IMR-90 (cell line): ENCODE measurements at regions not wholly inside any gene's neighbourhood (a gene's known extent, or its start where the extent isn't known, plus 50 kb on each side); places are given as distances from the start of the nearest gene placed in this dataset.

ENCODE experiments used
- ATAC-seq: fragments of 200-7000 bp; cut with Tn5 transposase; 2 replicates; pipeline ENCODE4 v1.9.1; 2020; ENCODE audit warnings: low read depth, mild to moderate bottlenecking, moderate library complexity
- BruUV-seq: library from RNA; stranded (reverse); fragments of 400-500 nt; replicated peaks from 2 replicates; lab custom pipeline; 2021; lab: Mats Ljungman, UMichigan
- CTCF ChIA-PET: fragments of 300-600 bp; formaldehyde crosslinking; extraction: SDS; loops from one replicate; lab custom pipeline; 2021; ENCODE audit warnings: antibody characterized with exemption; lab: Yijun Ruan, JAX
- POLR2A ChIA-PET: fragments of 300-600 bp; sonication (Branson Sonifier 250); formaldehyde crosslinking; loops from one replicate; lab custom pipeline; 2022; ENCODE audit warnings: antibody characterized with exemption; ENCODE audit not compliant: unreplicated experiment; lab: Charles Lee
- DNase-seq: peaks from one replicate; pipeline ENCODE4 v3.0.0; 2013
- H2AFZ ChIP-seq: replicated peaks from 2 replicates; pipeline ENCODE3; 2013; ENCODE audit warnings: low read length, mild to moderate bottlenecking; ENCODE audit not compliant: poor library complexity
- H2AK5ac ChIP-seq: 2 replicates; pipeline ENCODE4 v1.6.1; 2013; ENCODE audit warnings: low read depth, low read length, inconsistent platforms
- H2AK9ac ChIP-seq: replicated peaks from 2 replicates; pipeline ENCODE3; 2013; ENCODE audit warnings: mild to moderate bottlenecking, low read depth, low read length, moderate library complexity; ENCODE audit not compliant: poor library complexity
- H2BK120ac ChIP-seq: 2 replicates; pipeline ENCODE4 v1.6.1; 2013; ENCODE audit warnings: low read depth, low read length, inconsistent platforms
- H2BK15ac ChIP-seq: 3 replicates; pipeline ENCODE4 v1.6.1; 2013; ENCODE audit warnings: low read depth, low read length, inconsistent platforms
- H2BK20ac ChIP-seq: 2 replicates; pipeline ENCODE4 v1.6.1; 2013; ENCODE audit warnings: low read depth, mild to moderate bottlenecking, inconsistent platforms, low read length, moderate library complexity
- H2BK5ac ChIP-seq: 2 replicates; pipeline ENCODE4 v1.6.1; 2013; ENCODE audit warnings: mild to moderate bottlenecking, low read depth, low read length, inconsistent platforms; ENCODE audit not compliant: poor library complexity, severe bottlenecking
- H3K14ac ChIP-seq: replicated peaks from 2 replicates; pipeline ENCODE4 v1.6.1; 2013; ENCODE audit warnings: low read depth, low read length, inconsistent platforms
- H3K18ac ChIP-seq: 2 replicates; pipeline ENCODE4 v1.6.1; 2013; ENCODE audit warnings: low read depth, low read length, control low read depth
- H3K23ac ChIP-seq: 2 replicates; pipeline ENCODE4 v1.6.1; 2013; ENCODE audit warnings: low read depth, low read length, inconsistent platforms
- H3K27ac ChIP-seq: 2 replicates; pipeline ENCODE4 v1.5.1; 2013; ENCODE audit warnings: mild to moderate bottlenecking, control low read depth, low read length; ENCODE audit not compliant: insufficient read depth
- H3K27me3 ChIP-seq: 2 replicates; pipeline ENCODE4 v1.6.1; 2013; ENCODE audit warnings: low read length; ENCODE audit not compliant: control insufficient read depth, insufficient read depth
- H3K36me3 ChIP-seq: 2 replicates; pipeline ENCODE4 v1.6.1; 2013; ENCODE audit warnings: low read length, mixed read lengths; ENCODE audit not compliant: control insufficient read depth, insufficient read depth
- H3K4ac ChIP-seq: 2 replicates; pipeline ENCODE4 v1.6.1; 2013; ENCODE audit warnings: low read depth, low read length, inconsistent platforms
- H3K4me1 ChIP-seq: 2 replicates; pipeline ENCODE4 v1.6.1; 2013; ENCODE audit warnings: low read length, mixed read lengths; ENCODE audit not compliant: control insufficient read depth, insufficient read depth
- H3K4me2 ChIP-seq: 2 replicates; pipeline ENCODE4 v1.6.1; 2013; ENCODE audit warnings: low read depth, mild to moderate bottlenecking, control low read depth, low read length, moderate library complexity
- H3K4me3 ChIP-seq: 2 replicates; pipeline ENCODE4 v1.5.1; 2013; ENCODE audit warnings: low read depth, mild to moderate bottlenecking, control low read depth, low read length, moderate library complexity; ENCODE audit not compliant: insufficient read depth
- H3K56ac ChIP-seq: 2 replicates; pipeline ENCODE4 v1.6.1; 2013; ENCODE audit warnings: low read length, inconsistent platforms; ENCODE audit not compliant: insufficient read depth; ENCODE audit errors: extremely low read depth
- H3K79me1 ChIP-seq, 2 experiments: 2 replicates each; pipeline ENCODE4 v1.6.1; 2013; ENCODE audit warnings: low read length in 2 of 2, inconsistent platforms in 1 of 2, low read depth in 1 of 2
- H3K9ac ChIP-seq: 2 replicates; pipeline ENCODE4 v1.6.1; 2013; ENCODE audit warnings: low read depth, low read length, control low read depth
- H3K9me1 ChIP-seq: 2 replicates; pipeline ENCODE4 v1.6.1; 2013; ENCODE audit warnings: low read length, inconsistent platforms; ENCODE audit not compliant: insufficient read depth
- H3K9me3 ChIP-seq: 2 replicates; pipeline ENCODE4 v1.6.1; 2013; ENCODE audit warnings: low read length; ENCODE audit not compliant: control insufficient read depth, insufficient read depth
- H4K20me1 ChIP-seq: 2 replicates; pipeline ENCODE4 v1.6.1; 2013; ENCODE audit warnings: low read length, inconsistent platforms; ENCODE audit not compliant: insufficient read depth
- H4K5ac ChIP-seq: 2 replicates; pipeline ENCODE4 v1.6.1; 2013; ENCODE audit warnings: mild to moderate bottlenecking, low read depth, low read length, control low read depth
- H4K8ac ChIP-seq, 2 experiments: 2 replicates each; pipeline ENCODE4 v1.6.1; 2013; ENCODE audit warnings: low read depth in 2 of 2, low read length in 2 of 2, control low read depth in 1 of 2, inconsistent platforms in 1 of 2
- H4K91ac ChIP-seq: 2 replicates; pipeline ENCODE4 v1.6.1; 2013; ENCODE audit warnings: low read depth, low read length, inconsistent platforms; ENCODE audit not compliant: insufficient read depth
- BHLHE40 ChIP-seq: fragments of 150-350 bp; IDR thresholded peaks from 2 replicates; pipeline ENCODE4 v1.6.1; 2016; ENCODE audit warnings: mild to moderate bottlenecking, low read depth, low read length
- CEBPB ChIP-seq: IDR thresholded peaks from 2 replicates; pipeline ENCODE4 v1.6.1; 2012; ENCODE audit warnings: low read depth, low read length, improper control_type of control experiment
- CHD1 ChIP-seq: IDR thresholded peaks from 2 replicates; pipeline ENCODE4 v1.6.1; 2012; ENCODE audit warnings: low read depth, low read length, improper control_type of control experiment
- FOS ChIP-seq: fragments of 150-350 bp; IDR thresholded peaks from 2 replicates; pipeline ENCODE4 v1.6.1; 2016; ENCODE audit warnings: low read depth, low read length
- MAFK ChIP-seq: IDR thresholded peaks from 2 replicates; pipeline ENCODE4 v1.6.1; 2012; ENCODE audit warnings: low read depth, low read length, improper control_type of control experiment
- MAZ ChIP-seq: IDR thresholded peaks from 2 replicates; pipeline ENCODE4 v1.6.1; 2012; ENCODE audit warnings: low read depth, mild to moderate bottlenecking, low read length, improper control_type of control experiment, moderate library complexity, borderline replicate concordance
- NFE2L2 ChIP-seq: fragments of 150-350 bp; IDR thresholded peaks from 2 replicates; pipeline ENCODE4 v1.6.1; 2016; ENCODE audit warnings: low read depth, mild to moderate bottlenecking, low read length
- POLR2A ChIP-seq: IDR thresholded peaks from 2 replicates; pipeline ENCODE4 v1.6.1; 2012; ENCODE audit warnings: mild to moderate bottlenecking, low read depth, low read length
- RAD21 ChIP-seq: IDR thresholded peaks from 2 replicates; pipeline ENCODE4 v1.6.1; 2012; ENCODE audit warnings: low read length, improper control_type of control experiment
- RCOR1 ChIP-seq: IDR thresholded peaks from 2 replicates; pipeline ENCODE4 v1.6.1; 2012; ENCODE audit warnings: mild to moderate bottlenecking, low read length, improper control_type of control experiment; ENCODE audit not compliant: insufficient replicate concordance
- RFX5 ChIP-seq: IDR thresholded peaks from 2 replicates; pipeline ENCODE4 v1.8.0; 2012; ENCODE audit warnings: low read depth, mild to moderate bottlenecking, low read length, moderate library complexity
- SMC3 ChIP-seq: fragments of 150-350 bp; IDR thresholded peaks from 2 replicates; pipeline ENCODE4 v1.6.1; 2016; ENCODE audit warnings: low read depth, mild to moderate bottlenecking, antibody characterized with exemption, low read length, moderate library complexity
- WGBS, 2 experiments: methylation state at CpG; one replicate each; pipeline versions ENCODE4 v1.1.5 to v1.1.7; 2013; ENCODE audit warnings: missing lambda C conversion rate in 2 of 2; ENCODE audit not compliant: insufficient read length in 1 of 2; ENCODE audit errors: extremely low coverage in 2 of 2; 5-methylcytosine and 5-hydroxymethylcytosine counted together
- dilution Hi-C: fragments of 300-500 bp; cut with HindIII; formaldehyde crosslinking; loops from one replicate; pipeline ENCODE4 v1.14.3; 2018; ENCODE audit warnings: low sequenced_read_pairs; ENCODE audit not compliant: unreplicated experiment
- in situ Hi-C: fragments of 300-500 bp; cut with MboI; formaldehyde crosslinking; loops from 3 replicates; pipeline ENCODE4 v1.14.3; 2019; ENCODE audit warnings: low sequenced_read_pairs, inconsistent platforms, mixed read lengths
- intact Hi-C: fragments of 100-400 bp; cut with micrococcal nuclease; formaldehyde crosslinking; loops from 2 replicates; pipeline ENCODE4 v1.10.0; 2022
- TF ChIP-seq, protein P1 (sequence below): conservative IDR thresholded peaks from 2 replicates; pipeline ENCODE4 v1.5.1; 2012; ENCODE audit warnings: mild to moderate bottlenecking, low read depth, low read length, improper control_type of control experiment
- TF ChIP-seq, protein P2 (sequence below): fragments of 150-350 bp; IDR thresholded peaks from 2 replicates; pipeline ENCODE4 v1.6.1; 2016; ENCODE audit warnings: low read depth, mild to moderate bottlenecking, low read length, moderate library complexity, borderline replicate concordance

DNA sequence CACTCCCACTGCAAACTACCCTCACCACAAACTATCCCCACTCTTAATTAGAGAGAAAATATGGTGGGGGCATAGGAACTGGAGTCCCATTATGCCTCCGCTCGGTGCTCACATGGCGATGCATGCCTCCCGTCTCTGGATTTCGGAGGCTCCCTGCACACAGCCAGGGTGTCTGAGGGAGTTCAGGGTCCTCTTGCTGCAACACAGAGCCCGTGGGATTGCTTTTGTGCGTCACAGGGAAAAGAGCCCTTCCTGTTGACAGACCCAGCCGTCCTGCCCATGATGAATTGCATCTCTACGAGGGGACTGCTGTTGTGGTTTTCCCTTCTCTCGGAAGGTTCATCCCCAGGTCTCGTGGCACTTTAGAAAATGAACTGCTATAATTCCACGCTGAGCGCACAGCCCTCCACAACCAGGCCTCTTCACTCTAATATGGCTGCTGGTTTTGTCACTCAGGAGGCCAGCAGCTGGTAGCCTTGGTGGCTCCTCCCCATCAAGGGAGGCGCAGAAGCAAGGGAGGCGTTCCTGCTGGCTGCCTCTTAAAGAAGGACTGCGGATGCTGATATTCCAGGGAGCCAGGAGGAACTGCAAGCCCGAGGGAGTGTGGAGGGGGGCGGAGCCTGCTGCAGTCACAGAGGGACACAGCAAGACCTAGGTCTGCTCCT is 158.0 kb downstream of the KCNA5 start:
- CTCF ChIA-PET: no interaction called here

More for the DNA sequence above, 158.0 kb downstream of the KCNA5 start:
- no peaks in the 10 kb centered on the region for H3K9me3 ChIP-seq
- H2BK120ac ChIP-seq: peak overlapping the region; percentile 3; the same call in 1 of the 2 replicates
- no peaks in the 10 kb centered on the region for H3K79me1 ChIP-seq
- peak overlapping the region; percentile 8; the same call in 1 of the 2 replicates for H4K91ac ChIP-seq
- peak overlapping the region; percentile 73 for H4K5ac ChIP-seq
- H3K56ac ChIP-seq: no peak overlapping the region
- H3K4me3 ChIP-seq: no peak overlapping the region
- BruUV-seq: no TSS peak
- H2BK15ac ChIP-seq: no peak overlapping the region
- dilution Hi-C loops: no loop called here
- intact Hi-C loops: no loop called here
- in situ Hi-C loops: no loop called here
- H3K9me1 ChIP-seq: peaks cover 7% of the 10 kb centered on the region; the same call in 1 of the 2 replicates
- H3K9ac ChIP-seq: no peak overlapping the region
- no peaks in the 10 kb centered on the region for H4K20me1 ChIP-seq
- peak overlapping the region; percentile 81 for H2AK9ac ChIP-seq
- H4K8ac ChIP-seq: peak overlapping the region; percentile 48 to 85; a peak in 3 of 4 replicates
- peaks cover 4% of the 10 kb centered on the region; the same call in 1 of the 2 replicates for H3K4me1 ChIP-seq
- peak; percentile 54 for DNase-seq
- no peak overlapping the region for H2BK5ac ChIP-seq
- H3K36me3 ChIP-seq: no peaks in the 10 kb centered on the region
- POLR2A ChIA-PET: no interaction called here
- 32% methylated on average over 5 of the region's 18 CpGs; no CpG with 5 or more reads in 1 of the 2 experiments for WGBS, 2 experiments
- no peak overlapping the region for H3K23ac ChIP-seq
- no peak overlapping the region for H2AK5ac ChIP-seq
- H3K4ac ChIP-seq: peak overlapping the region; percentile 46
- no peak overlapping the region for H2BK20ac ChIP-seq
- peak; percentile 76 for ATAC-seq
- TF ChIP-seq SMC3 (no peak), BHLHE40 (no peak), CEBPB (no peak), RFX5 (no peak), FOS (no peak), NFE2L2 (no peak), RAD21 (no peak), POLR2A (no peak), RCOR1 (no peak), CHD1 (no peak), MAZ (no peak), MAFK (no peak)
- TF ChIP-seq, protein P1, sequence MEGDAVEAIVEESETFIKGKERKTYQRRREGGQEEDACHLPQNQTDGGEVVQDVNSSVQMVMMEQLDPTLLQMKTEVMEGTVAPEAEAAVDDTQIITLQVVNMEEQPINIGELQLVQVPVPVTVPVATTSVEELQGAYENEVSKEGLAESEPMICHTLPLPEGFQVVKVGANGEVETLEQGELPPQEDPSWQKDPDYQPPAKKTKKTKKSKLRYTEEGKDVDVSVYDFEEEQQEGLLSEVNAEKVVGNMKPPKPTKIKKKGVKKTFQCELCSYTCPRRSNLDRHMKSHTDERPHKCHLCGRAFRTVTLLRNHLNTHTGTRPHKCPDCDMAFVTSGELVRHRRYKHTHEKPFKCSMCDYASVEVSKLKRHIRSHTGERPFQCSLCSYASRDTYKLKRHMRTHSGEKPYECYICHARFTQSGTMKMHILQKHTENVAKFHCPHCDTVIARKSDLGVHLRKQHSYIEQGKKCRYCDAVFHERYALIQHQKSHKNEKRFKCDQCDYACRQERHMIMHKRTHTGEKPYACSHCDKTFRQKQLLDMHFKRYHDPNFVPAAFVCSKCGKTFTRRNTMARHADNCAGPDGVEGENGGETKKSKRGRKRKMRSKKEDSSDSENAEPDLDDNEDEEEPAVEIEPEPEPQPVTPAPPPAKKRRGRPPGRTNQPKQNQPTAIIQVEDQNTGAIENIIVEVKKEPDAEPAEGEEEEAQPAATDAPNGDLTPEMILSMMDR: no peak
- TF ChIP-seq, protein P2, sequence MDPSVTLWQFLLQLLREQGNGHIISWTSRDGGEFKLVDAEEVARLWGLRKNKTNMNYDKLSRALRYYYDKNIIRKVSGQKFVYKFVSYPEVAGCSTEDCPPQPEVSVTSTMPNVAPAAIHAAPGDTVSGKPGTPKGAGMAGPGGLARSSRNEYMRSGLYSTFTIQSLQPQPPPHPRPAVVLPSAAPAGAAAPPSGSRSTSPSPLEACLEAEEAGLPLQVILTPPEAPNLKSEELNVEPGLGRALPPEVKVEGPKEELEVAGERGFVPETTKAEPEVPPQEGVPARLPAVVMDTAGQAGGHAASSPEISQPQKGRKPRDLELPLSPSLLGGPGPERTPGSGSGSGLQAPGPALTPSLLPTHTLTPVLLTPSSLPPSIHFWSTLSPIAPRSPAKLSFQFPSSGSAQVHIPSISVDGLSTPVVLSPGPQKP: no peak
- no peak overlapping the region for H3K27ac ChIP-seq
- H2AFZ ChIP-seq: peak overlapping the region; percentile 89
- peak overlapping the region; percentile 7; the same call in 1 of the 2 replicates for H3K14ac ChIP-seq
- no peaks in the 10 kb centered on the region for H3K27me3 ChIP-seq
- H3K4me2 ChIP-seq: peak overlapping the region; percentile 7; the same call in 1 of the 2 replicates
- H3K18ac ChIP-seq: peak overlapping the region; percentile 42; the same call in 1 of the 2 replicates
